ENCODE measurements at regions not wholly inside any gene's neighbourhood (a gene's known extent, or its start where the extent isn't known, plus 50 kb on each side); places are given as distances from the start of the nearest gene placed in this dataset.

DNA sequence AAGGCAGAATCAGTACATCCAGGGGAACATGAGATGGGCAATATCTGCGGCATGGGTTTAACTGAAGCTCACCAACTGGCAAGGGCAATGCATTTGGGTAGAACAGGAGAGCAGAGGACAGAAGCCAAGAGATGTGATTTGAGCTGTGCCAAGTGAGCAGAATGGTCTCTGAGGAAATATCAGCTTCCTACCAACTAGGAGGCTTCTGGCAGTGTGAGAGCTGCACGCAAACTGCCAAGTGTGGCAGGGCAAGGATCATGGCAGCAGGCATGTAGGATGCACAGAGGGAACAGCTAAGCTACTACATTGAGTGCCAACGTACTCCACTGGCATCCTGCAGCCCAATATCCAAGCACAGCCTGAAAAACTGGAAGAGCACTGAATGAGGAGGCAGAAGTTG is 1036.5 kb downstream of the TUSC7 start:
- no peak for DNase-seq

GRCh38 chr3:117748131-117748530 is 1038.6 kb downstream of the TUSC7 start:
- no peak for DNase-seq

DNA sequence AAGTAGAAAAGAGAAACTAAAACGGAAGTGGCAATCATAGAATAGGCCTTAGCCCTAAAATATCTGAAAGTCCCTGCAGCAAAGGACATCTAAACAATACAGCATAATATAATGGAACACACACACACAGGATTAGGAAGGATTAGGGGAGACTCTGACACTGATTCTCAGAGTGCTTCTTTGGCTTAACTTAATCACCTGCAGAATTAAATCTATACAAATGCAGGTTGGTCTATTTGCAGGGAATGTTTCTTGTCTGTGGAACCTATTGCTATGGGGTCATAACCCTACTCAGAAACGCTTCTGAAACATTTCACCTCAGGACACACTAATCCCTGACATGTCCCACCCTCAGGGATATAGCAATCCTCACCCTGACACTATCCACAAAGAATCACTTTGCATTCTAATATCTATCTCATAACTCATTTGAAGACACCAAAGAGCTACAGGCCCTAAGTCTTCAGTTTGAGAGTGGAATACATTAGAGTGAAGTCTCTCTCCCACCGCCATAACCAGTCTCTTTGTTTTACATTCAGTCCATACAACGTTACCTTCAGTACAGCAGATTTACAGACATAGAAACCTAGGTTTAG is 1041.2 kb downstream of the TUSC7 start:
- DNase-seq = no peak

DNA sequence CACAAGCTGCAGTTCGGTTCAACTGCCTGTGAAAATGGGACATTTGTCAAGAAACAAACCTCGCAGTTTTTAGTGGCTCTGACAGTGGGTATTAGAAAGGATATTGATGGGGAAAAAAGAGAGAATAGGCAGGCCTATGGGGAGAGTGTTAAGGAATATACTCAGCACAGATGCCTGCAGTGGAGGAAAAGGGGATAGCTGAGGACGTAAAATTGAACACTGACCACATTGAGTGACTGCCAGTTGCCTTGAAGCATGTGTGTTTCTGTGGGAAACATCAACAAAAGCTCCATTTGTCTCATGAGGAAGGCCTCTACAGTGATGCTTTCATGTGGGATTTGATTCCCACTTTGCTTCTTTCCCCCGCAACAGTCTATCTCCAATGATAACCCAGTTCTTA is 1042.1 kb downstream of the TUSC7 start:
- no peak for DNase-seq

DNA sequence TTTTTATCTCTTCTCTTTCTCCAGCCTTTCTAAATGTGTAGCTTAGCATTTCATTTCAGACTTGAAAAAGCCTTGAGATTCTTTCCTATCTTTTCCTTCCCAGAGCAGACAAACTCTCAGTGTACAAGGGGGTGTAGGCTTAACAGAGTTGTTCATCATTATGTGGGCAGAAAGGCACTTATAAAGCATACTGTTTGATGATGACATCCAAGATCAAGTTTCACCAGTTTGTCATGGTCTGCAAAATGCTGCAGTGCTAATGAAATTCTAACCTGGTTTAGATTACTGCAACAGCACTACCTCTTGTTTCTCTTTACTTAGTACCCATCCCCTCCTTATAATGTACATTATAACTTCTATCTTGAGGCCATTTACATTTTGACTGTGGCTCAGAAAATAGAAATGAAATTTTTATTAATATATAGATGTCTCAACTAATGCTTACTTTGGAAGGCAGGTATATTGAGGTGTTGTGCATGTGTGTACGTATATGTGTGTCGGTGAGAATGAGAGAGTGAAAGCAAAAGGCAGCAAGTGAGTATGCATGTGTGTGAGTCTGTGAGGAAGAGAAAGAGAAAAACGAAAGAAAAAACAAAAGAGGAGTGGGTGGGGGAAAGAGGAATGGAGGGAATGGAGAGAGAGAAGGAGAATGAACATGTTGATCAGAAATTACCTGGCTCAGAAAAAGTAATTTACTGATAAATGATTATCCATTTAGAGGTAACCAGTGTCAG is 1043.6 kb downstream of the TUSC7 start:
- DNase-seq = no peak

- DNase-seq = no peak
Measured at GRCh38 chr3:117754058-117754457, 1044.5 kb downstream of the TUSC7 start.

GRCh38 chr3:117754841-117755240 is 1045.3 kb downstream of the TUSC7 start:
- DNase-seq = no peak

DNA sequence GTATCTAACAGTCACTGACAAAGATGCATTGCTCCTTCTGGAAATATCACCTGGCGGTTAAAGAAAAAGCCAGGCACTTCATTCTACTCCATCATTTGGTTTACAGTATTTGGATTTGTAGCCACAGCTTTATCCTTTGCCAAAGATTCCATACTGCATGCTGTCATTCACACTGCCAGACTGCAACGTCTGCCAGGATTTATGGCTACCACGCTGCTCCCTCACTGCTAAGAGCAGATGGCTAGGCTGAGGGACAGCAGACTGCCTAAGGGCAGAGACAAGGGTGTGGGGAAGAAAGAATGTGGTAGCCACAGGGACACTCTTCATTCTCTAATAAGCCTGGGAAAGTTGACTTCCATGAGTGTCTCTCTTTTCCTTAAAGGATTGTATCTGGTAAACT is 1047.0 kb downstream of the TUSC7 start:
- DNase-seq = no peak

GRCh38 chr3:117761703-117762620 is 1052.4 kb downstream of the TUSC7 start:
- DNase-seq = no peak

DNA sequence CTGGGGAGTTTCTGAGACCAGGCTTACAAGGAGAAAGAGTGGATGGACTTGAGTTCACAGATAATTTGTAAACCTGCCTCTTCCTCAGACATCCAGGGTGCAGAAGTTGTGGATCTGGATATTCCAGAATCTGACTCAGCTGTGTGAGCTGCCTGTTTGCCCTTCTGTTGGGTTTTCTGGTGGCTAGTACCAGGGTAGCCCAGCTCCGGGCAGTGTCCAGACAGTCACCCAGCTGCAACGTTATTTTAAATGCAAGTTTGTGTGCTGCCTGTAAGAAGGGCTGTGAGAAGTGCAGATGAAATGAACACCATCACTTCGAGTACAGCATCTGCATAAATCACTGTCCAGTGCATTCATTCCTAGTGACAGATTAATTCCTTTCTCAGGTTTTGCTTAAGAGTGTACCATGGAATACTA is 1053.0 kb downstream of the TUSC7 start:
- no peak for DNase-seq

- DNase-seq = no peak
Measured at GRCh38 chr3:117763561-117763960, 1054.0 kb downstream of the TUSC7 start.

DNA sequence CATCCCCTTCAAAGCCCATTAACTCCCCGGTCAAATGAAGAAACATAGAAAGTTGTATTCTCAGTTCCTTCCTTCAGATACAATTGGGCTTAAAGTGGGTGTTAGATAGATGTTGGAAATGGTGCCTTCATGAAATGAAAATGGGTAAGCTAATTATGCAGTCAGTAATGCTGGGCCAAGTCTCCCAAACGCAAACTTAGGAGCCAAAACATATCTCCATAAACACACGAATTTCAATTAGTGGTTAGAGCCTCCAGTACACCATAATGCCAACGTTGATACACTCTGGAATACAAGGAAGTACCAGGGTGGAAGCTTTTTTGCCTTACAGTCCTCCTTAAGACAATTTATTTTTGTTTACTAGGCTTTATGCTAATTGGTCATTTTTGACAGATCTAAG is 1059.0 kb downstream of the TUSC7 start:
- DNase-seq = no peak

- no peak for DNase-seq
Measured at GRCh38 chr3:117774130-117774529, 1064.6 kb downstream of the TUSC7 start.

DNA sequence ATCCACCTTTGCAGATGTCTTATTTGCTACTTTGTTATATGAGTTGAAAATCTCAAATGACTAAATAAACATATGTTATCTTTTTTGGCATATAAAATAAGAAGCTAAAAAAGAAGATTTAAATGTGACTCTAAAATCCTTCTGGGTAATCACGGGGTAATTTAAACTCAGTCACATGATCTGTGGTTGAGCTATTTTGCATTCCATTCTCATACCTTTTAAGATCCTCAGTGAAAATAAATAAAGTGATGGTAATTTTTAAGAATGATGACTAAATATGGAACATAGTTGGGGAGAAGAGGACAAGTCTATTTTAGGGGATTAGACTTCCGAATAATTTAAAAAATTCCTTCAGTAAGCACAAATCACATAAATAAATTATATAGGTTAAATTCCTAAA is 1076.8 kb downstream of the TUSC7 start:
- no peak for DNase-seq

GRCh38 chr3:117788061-117788460 is 1078.5 kb downstream of the TUSC7 start:
- no peak for DNase-seq

DNA sequence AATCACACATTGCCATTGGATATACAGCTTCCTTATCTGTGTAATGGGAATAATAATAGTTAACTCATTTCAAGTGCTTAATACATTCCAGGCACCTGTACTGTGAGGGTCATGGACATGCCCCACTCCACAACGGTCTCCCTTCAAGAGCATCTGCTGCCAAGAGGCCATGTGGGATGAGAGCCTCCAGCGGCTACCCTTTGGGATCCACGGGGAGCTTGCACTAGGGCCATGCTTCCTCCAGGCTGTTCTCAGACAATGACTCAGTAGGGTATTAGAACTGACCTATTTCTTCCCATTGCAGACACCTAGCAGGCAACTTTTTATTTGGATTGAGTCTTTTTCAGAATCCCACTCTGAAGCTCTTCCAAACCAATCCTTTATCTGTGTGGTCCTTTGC is 1078.9 kb downstream of the TUSC7 start:
- DNase-seq = no peak

DNA sequence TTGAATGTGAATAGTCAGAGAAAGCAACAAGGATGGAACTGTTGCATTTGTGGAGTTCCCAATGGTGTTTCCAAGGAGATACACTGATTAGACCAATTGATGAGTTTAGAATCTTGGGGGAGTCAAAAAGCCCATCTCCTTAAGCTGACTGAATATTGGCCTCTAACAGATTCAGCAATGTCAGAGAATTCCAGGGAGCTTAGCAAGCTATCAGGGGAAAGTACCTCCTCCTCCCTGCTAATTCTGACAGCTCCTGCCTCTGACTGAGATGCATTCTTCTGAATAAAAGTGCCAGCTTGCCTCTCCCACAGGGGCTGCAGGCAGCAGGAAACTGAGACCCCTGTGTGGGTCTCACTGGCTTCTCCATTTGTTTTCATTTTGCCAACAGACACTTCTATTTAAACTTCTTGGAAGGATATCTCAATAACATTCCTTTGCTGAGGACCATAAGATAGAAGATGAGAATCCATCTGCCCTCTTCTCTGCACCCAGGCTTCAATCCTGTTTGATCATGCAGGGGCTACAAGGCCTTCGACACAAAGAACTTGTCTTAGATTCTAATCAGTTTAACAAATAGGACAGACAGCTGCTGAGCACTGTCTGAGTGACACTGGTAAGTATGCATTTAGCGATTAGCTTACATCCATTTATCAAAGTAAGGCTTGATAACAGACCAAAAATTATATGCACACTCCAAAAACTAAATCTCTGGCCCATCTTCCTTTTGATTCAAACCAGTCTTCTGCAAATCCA is 1080.8 kb downstream of the TUSC7 start:
- DNase-seq = no peak

DNA sequence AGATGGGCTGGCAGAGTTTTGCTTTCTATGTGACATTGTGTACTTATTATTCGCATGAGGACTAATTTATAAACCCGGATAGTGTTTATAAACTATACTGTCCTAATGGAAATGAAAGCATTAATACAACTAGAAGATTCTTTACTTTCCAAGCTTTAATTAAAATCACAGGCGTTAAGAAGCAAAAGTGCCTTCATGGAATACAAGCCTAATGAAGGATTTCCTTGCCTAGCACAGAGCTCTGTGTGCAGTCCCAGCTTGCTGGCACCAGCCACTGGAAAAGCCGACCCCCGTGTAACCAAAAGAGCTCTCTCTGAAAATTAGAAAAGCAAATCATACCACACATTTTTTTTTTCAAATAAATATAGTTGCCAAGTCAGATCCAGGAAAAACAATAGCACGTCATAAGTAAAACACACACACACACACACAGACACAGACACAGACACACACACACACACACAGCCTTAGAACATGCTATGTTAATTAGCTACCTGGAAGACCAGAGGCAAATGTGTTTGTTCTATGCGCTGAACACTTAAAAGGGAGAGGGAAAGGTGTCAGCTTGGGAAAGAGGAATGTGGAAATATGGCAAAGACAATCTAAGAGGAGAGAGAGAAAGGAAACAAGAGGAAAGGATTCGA is 1084.2 kb downstream of the TUSC7 start:
- DNase-seq = no peak

GRCh38 chr3:117798221-117798620 is 1088.6 kb downstream of the TUSC7 start:
- DNase-seq = no peak

DNA sequence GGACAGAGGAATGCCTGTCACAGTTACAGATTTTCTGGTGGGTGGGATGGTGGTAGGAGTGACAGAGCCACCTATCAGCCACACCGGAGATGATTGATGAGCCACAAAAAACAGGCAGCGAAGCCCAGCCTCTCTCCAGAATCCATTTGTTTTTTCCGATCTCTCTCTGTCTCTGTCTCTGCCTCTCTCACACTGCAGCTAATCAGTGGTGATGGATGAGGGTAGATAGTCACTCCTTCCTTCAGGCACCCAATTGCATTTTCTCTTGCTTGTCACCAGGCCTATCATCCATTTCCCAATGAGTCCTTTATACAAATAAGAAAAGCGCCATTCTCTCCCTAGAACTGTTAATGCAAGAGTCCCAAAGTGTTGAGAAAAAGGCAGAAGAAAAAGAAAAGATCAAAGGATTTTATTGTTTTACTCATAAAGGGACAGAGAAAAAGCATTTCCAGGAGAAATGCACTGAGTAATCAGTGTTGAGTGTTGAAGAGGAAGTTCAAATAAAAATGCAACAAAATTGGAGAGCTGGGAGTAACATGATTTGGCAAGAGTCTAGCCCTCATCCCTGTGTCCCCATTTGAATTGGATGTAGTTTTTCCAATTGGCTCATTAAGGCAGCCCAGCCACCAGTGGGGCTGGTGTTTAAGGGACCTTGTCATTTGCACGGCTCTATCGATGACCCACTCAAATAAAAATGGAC is 1089.3 kb downstream of the TUSC7 start:
- DNase-seq = no peak

- DNase-seq = no peak
Measured at GRCh38 chr3:117799387-117799735, 1089.8 kb downstream of the TUSC7 start.

DNA sequence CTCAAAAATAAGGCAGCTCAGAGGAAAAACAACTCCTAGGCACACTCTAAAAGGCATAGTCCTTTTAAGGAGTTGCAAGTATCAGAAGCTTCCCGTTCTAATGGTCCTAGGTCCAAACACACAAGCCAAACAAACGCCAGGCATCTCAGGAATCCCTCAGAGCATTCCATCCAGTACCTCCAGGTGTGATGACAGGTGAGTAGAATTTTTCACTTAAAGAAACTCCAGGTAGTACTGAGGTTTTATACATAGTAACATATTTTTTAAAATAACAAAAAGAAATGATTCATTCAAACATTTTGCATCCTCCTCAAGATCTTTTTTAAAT is 1092.3 kb downstream of the TUSC7 start:
- DNase-seq = no peak
